Esophagus squamous epithelium (tissue), 5 donors: ENCODE measurements at regions not wholly inside any gene's neighbourhood (a gene's known extent, or its start where the extent isn't known, plus 50 kb on each side); places are given as distances from the start of the nearest gene placed in this dataset.

Source experiments
- DNase-seq: peaks from one replicate; lab custom pipeline; 2025; lab: John Stamatoyannopoulos, UW
- H3K27ac ChIP-seq, 4 donors: fragments of 200-600 bp; sonication (generic); one replicate each; pipeline ENCODE4 v1.5.1; 2016 to 2019; ENCODE audit warnings: mild to moderate bottlenecking in 1 of 4
- H3K27me3 ChIP-seq, 4 donors: fragments of 200-600 bp; sonication (generic); 1 replicate in 3 of 4; 2 replicates in 1 of 4; pipeline versions ENCODE4 v1.5.1 to v1.6.0; 2017 to 2021; ENCODE audit warnings: antibody characterized with exemption in 1 of 4
- H3K36me3 ChIP-seq, 3 donors: fragments of 200-600 bp; sonication (generic); one replicate each; pipeline ENCODE4 v1.5.1; 2016 to 2019
- H3K4me1 ChIP-seq, 3 donors: fragments of 200-600 bp; sonication (generic); one replicate each; pipeline ENCODE4 v1.5.1; 2017 to 2019
- H3K4me3 ChIP-seq, 4 donors: fragments of 200-600 bp; sonication (generic); 1 replicate in 3 of 4; 2 replicates in 1 of 4; pipeline ENCODE4 v1.5.1; 2016 to 2019; ENCODE audit warnings: mild to moderate bottlenecking in 2 of 4, moderate library complexity in 1 of 4
- H3K9me3 ChIP-seq, 3 donors: fragments of 200-600 bp; sonication (generic); one replicate each; pipeline ENCODE4 v1.5.1; 2016 to 2019
- CTCF ChIP-seq, 6 experiments: fragments of 450-650 bp in 4 of 6; fragments of 200-600 bp in 2 of 6; sonication (generic) in 2 of 6; IDR thresholded peaks; one replicate each; pipeline ENCODE4 v1.5.1; 2016 to 2019; ENCODE audit warnings: antibody characterized with exemption in 6 of 6, mild to moderate bottlenecking in 4 of 6, moderate library complexity in 4 of 6
- POLR2A ChIP-seq, 4 donors: fragments of 450-650 bp; IDR thresholded peaks; one replicate each; pipeline ENCODE4 v1.6.1; 2017; ENCODE audit warnings: antibody characterized with exemption in 4 of 4, mild to moderate bottlenecking in 4 of 4, moderate library complexity in 3 of 4
- WGBS, 2 donors: methylation state at CpG; one replicate each; pipeline ENCODE4 v1.1.5; 2018; 5-methylcytosine and 5-hydroxymethylcytosine counted together
- intact Hi-C: fragments of 100-400 bp; cut with DNase I; formaldehyde crosslinking; loops from one replicate; pipeline ENCODE4 v1.15.0; 2022
- donor health status: DM: yes; HTN: yes; CAD: no.

DNA sequence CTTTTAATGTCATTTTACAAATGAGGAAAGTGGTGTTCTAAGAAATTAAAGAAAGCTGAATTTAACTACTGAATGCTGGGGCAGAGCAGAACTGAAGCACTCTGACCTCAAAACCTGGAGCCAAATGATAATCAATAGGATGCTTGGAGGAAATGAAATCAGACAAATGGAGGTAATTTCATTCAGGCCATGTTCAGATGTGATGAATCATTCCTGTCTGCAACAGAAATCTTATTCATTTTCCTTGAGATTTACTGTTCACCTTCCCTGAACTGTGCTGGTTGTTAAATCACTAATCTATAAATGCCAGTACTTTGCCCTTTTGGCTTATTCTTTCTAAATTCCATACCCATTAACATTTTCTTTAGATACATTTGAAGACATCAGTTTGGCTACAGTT lies 85.6 kb upstream of the SNX7 start:
- DNase-seq = no peak
- no peaks in the 10 kb centered on the region for H3K9me3 ChIP-seq
- H3K36me3 ChIP-seq = no peaks in the 10 kb centered on the region
- no peak overlapping the region for H3K4me3 ChIP-seq
- no peak overlapping the region for H3K27ac ChIP-seq
- H3K4me1 ChIP-seq = no peaks in the 10 kb centered on the region
- no peak for TF ChIP-seq POLR2A (IDR thresholded peaks at IDR 0.05)
- no peak for TF ChIP-seq CTCF (IDR thresholded peaks at IDR 0.05)
- H3K27me3 ChIP-seq = no peaks in the 10 kb centered on the region
- intact Hi-C loops = no loop called here

GRCh38 chr1:98565951-98566350 lies 95.6 kb upstream of the SNX7 start:
- DNase-seq = no peak
- 57 to 65% methylated on average over 3 of the region's 3 CpGs for WGBS, 2 donors

GRCh38 chr1:98559291-98559690 lies 102.2 kb upstream of the SNX7 start:
- 86 to 95% methylated on average over 2 of the region's 2 CpGs for WGBS, 2 donors
- no peak overlapping the region for H3K27ac ChIP-seq
- TF ChIP-seq CTCF (IDR thresholded peaks at IDR 0.05) = no peak
- no peak for TF ChIP-seq POLR2A (IDR thresholded peaks at IDR 0.05)
- H3K36me3 ChIP-seq = no peaks in the 10 kb centered on the region
- H3K4me1 ChIP-seq = no peaks in the 10 kb centered on the region
- intact Hi-C loops = no loop called here
- DNase-seq = no peak
- no peak overlapping the region for H3K4me3 ChIP-seq
- no peaks in the 10 kb centered on the region for H3K27me3 ChIP-seq
- no peaks in the 10 kb centered on the region for H3K9me3 ChIP-seq

More at GRCh38 chr1:98565951-98566350, 95.6 kb upstream of the SNX7 start:
- Histone ChIP-seq H3K4me3 (no peak overlapping the region), H3K9me3 (no peaks in the 10 kb centered on the region), H3K27ac (no peak overlapping the region), H3K36me3 (no peaks in the 10 kb centered on the region), H3K27me3 (no peaks in the 10 kb centered on the region), H3K4me1 (no peaks in the 10 kb centered on the region)
- intact Hi-C loops = no loop called here
- TF ChIP-seq POLR2A (IDR thresholded peaks at IDR 0.05) = no peak
- no peak for TF ChIP-seq CTCF (IDR thresholded peaks at IDR 0.05)

DNA sequence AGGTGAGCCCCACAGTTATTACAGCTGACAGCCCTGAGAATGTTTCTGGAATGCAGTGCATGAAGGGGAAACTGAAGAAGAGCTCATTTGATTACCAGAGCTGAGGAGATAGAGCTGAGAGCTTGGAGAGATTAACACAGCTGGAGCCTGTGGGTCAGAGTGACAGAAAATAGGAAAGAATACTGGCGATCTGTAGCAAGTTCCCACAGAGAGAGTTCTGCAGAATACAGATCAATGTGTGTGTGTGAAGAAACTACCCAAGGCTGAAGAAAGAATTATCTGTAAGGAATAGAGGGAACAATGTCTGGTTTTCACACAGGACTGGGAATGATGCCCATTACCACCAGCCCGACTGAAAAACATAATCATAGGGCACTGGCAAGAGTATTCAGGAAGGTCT lies 103.6 kb upstream of the SNX7 start:
- 41 to 49% methylated on average over 2 of the region's 2 CpGs for WGBS, 2 donors

DNA sequence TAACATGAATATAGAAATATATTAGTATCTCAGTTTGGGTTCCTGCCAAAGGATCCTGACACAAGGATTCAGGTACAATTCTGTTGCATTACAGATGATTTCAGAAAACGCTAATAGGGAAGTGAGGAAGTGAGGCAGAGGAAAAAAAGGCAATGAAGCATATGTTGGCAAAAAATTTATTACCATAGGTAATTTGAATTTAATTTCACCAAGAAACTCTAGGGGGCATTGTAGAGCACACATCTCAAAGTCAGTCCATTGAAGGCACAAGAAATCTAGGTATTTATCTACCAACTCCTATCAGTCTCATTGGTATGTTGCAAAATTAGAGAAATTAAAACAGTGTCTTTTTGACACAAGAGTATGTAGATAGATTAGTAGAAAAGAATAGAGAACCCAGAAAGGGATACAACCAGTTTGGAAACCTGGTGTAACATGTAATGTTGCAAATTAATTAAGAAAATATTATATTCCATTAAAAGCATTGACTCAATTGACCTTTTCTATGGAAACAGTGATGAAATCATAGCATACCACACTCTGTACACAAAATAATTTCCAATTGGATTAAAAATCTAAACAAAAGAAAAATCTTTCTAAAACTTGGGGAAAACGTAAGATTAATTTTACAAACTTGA lies 104.9 kb upstream of the SNX7 start:
- no peaks in the 10 kb centered on the region for H3K27me3 ChIP-seq
- no peak overlapping the region for H3K27ac ChIP-seq
- no peaks in the 10 kb centered on the region for H3K36me3 ChIP-seq
- TF ChIP-seq CTCF (IDR thresholded peaks at IDR 0.05) = peak in 3 of 6 experiments; percentile 15 to 43 (median 30)
- TF ChIP-seq POLR2A (IDR thresholded peaks at IDR 0.05) = no peak
- 50 to 52% methylated on average over 2 of the region's 2 CpGs for WGBS, 2 donors
- no peak overlapping the region for H3K4me3 ChIP-seq
- H3K4me1 ChIP-seq = no peaks in the 10 kb centered on the region
- intact Hi-C loops = no loop called here
- no peaks in the 10 kb centered on the region for H3K9me3 ChIP-seq
- DNase-seq = no peak

More for the DNA sequence above, 103.6 kb upstream of the SNX7 start:
- Histone ChIP-seq H3K4me1 (no peaks in the 10 kb centered on the region), H3K27me3 (no peaks in the 10 kb centered on the region), H3K9me3 (no peaks in the 10 kb centered on the region), H3K4me3 (no peak overlapping the region), H3K36me3 (no peaks in the 10 kb centered on the region), H3K27ac (no peak overlapping the region)
- no peak for TF ChIP-seq POLR2A (IDR thresholded peaks at IDR 0.05)
- TF ChIP-seq CTCF (IDR thresholded peaks at IDR 0.05) = no peak
- DNase-seq = no peak
- intact Hi-C loops = no loop called here
